Astrocyte of the spinal cord (primary cell): ENCODE measurements at regions not wholly inside any gene's neighbourhood (a gene's known extent, or its start where the extent isn't known, plus 50 kb on each side); places are given as distances from the start of the nearest gene placed in this dataset.

Experiments
- DNase-seq: peaks from one replicate; pipeline ENCODE4 v3.0.0; 2011; ENCODE audit warnings: low read depth, low spot score
- H3K4me3 ChIP-seq: 2 replicates; pipeline ENCODE4 v1.5.1; 2011; ENCODE audit warnings: low read depth, mild to moderate bottlenecking, low read length, moderate library complexity
- CTCF ChIP-seq: IDR thresholded peaks from 2 replicates; pipeline ENCODE4 v1.5.1; 2012; ENCODE audit warnings: low read depth, mild to moderate bottlenecking, low read length, inconsistent platforms
- in situ Hi-C: cut with HindIII; loops from 2 replicates; pipeline ENCODE4 v1.10.0; 2017; ENCODE audit warnings: low sequenced_read_pairs

GRCh38 chr3:30199096-30199759 is 407.2 kb upstream of the TGFBR2 start:
- peak; percentile 73 for TF ChIP-seq CTCF
- in situ Hi-C loops: no loop called here
- H3K4me3 ChIP-seq: no peak overlapping the region
- peak; percentile 71 for DNase-seq

DNA sequence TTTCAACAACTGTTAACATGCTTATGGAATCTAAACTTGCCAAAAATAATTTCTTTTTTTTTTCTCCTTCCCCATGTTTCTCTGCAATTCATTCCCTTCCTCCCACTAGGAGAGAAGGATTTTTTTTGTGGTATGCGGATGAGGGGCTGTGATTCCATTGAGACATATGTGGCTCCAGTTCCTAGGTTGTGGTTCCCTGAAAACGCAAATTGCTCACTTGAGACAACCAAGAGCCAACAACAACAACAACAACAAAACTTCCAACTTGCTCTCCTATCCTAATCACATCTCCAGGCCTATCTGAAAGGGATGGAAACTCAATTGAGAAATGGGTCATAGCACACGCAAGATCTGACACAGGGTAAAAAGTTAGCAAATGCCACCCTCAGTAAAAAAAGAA is 406.5 kb upstream of the TGFBR2 start:
- no peak for TF ChIP-seq CTCF
- H3K4me3 ChIP-seq: no peak overlapping the region
- in situ Hi-C loops: no loop called here
- peak; percentile 55 for DNase-seq

GRCh38 chr3:30201715-30202114 is 404.7 kb upstream of the TGFBR2 start:
- H3K4me3 ChIP-seq: no peak overlapping the region
- in situ Hi-C loops: no loop called here
- no peak for DNase-seq
- TF ChIP-seq CTCF: no peak

DNA sequence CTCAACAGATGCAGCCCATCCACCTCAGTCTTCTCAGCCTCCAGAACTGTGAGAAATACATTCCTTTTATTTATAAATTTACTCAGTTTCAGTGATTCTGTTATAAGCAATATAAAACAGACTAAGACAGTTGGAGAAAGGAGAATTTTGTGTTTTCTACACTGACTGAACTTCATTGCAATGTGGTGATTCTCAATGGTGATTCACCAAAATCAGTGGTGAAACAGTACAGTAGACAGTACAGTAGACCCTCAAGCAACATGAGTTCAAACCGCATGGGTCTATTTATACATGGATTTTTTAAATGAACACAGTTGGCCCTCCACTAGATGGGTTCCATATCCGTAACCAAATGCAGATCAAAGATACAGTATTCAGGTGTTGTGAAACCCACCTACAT is 403.1 kb upstream of the TGFBR2 start:
- TF ChIP-seq CTCF: no peak
- in situ Hi-C loops: no loop called here
- DNase-seq: peak; percentile 49
- no peak overlapping the region for H3K4me3 ChIP-seq

DNA sequence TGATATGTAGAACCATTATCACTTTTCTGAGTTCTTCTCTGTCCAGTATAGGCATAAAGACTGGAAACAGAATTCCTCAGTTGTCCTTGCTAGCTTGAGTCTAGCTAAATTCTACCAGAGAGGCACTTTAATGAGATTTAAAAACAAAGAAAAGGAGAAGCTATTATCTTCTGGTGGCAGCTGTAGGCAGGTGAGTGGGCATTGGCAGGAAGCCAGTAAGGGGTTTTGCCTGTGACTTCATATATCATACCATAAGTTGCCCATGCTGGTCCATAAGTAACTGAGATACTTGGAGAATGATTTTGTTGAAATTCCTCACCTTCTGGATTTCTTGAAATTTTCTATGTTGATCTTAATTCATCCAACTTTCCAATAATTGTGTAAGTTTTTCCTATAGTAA is 402.3 kb upstream of the TGFBR2 start:
- in situ Hi-C loops: no loop called here
- no peak for DNase-seq
- H3K4me3 ChIP-seq: no peak overlapping the region
- TF ChIP-seq CTCF: no peak

DNA sequence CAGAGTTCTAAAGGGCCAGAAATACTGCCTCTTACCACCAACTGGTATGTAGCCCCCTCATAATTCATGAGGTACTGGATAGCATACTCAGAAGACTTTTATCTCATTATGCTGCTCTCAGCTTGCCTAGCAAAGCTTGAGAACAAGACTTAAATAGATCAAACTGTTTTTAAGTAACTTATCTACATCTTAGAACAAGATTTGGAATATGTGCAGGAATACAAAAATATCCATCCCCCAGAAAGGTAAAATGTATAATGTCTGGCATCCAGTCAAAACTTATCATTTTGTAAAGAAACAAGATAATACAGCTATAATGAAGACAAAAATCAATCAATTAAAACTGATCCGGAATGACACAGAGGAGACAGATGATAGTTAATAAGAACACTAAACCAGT is 400.4 kb upstream of the TGFBR2 start:
- in situ Hi-C loops: no loop called here
- H3K4me3 ChIP-seq: no peak overlapping the region
- DNase-seq: no peak
- TF ChIP-seq CTCF: no peak
